Coronary artery (tissue), 2 donors: ENCODE measurements at regions not wholly inside any gene's neighbourhood (a gene's known extent, or its start where the extent isn't known, plus 50 kb on each side); places are given as distances from the start of the nearest gene placed in this dataset.
A peak's percentile ranks its signal among the peaks of the same experiment; 100 is the strongest.

Experiments
- DNase-seq: peaks from one replicate; pipeline ENCODE4 v3.0.0-alpha.2; 2017; ENCODE audit warnings: low spot score
- H3K27ac ChIP-seq, 2 donors: fragments of 200-600 bp; sonication (generic); one replicate each; pipeline ENCODE4 v1.5.1; 2016 to 2019
- H3K4me3 ChIP-seq: fragments of 200-600 bp; sonication (generic); 2 replicates; pipeline ENCODE4 v1.5.1; 2016; ENCODE audit warnings: mild to moderate bottlenecking, moderate library complexity
- TF ChIP-seq, protein P1 (sequence below): fragments of 200-600 bp; sonication (generic); IDR thresholded peaks from one replicate; pipeline ENCODE4 v1.5.1; 2019; ENCODE audit warnings: antibody characterized with exemption

DNA sequence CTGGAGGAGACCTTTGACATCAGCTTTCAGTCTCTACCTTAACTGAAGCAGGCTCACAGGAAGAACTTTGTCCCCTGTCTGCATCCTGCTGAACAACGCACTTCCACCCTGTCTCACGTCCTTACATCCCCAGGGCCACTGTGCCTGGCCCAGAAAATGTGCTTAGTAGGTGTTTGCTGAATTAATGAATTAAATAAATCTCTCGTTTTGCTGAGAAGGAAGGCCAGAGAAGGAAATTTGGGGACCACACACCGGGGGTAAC is 54.3 kb upstream of the CREB3L1 start:
- Histone ChIP-seq H3K27ac (no peak overlapping the region), H3K4me3 (no peak overlapping the region)
- TF ChIP-seq, protein P1, sequence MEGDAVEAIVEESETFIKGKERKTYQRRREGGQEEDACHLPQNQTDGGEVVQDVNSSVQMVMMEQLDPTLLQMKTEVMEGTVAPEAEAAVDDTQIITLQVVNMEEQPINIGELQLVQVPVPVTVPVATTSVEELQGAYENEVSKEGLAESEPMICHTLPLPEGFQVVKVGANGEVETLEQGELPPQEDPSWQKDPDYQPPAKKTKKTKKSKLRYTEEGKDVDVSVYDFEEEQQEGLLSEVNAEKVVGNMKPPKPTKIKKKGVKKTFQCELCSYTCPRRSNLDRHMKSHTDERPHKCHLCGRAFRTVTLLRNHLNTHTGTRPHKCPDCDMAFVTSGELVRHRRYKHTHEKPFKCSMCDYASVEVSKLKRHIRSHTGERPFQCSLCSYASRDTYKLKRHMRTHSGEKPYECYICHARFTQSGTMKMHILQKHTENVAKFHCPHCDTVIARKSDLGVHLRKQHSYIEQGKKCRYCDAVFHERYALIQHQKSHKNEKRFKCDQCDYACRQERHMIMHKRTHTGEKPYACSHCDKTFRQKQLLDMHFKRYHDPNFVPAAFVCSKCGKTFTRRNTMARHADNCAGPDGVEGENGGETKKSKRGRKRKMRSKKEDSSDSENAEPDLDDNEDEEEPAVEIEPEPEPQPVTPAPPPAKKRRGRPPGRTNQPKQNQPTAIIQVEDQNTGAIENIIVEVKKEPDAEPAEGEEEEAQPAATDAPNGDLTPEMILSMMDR: no peak
- DNase-seq: no peak

DNA sequence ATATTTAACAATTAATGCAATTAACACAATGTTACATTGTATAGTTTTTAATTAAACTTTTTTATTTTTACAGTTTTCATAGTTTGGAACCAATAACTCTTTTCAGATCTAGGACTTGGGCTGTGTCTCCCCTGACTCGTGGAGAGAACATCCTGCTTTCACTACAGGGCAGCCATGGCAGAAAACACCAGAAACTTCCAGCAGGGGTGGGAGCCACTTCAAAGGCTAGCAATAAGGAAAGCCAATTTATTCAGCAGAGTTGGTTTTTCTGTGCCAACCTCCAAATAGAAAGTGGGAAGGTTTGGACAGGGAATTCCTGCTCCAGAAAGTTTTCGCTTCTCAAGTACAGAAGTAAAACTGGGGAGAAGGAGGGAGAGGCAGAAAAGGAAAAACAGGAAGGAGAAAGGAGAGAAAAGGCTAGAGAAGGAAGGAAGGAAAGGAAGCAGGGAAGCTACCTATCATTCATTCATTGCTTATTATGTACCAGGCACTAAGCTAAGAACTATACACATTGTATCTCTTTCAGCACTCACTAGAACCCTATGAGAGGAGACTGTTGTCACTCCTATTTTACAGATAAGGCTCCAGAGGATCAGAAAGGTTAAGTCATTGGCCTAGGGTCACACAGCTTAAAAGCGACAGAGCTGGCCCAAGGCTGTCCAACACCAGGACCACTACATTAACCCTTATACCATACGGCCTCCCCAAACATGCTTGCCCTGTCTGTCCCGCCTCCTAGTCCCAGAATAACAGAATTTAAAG is 54.8 kb upstream of the CREB3L1 start:
- TF ChIP-seq, protein P1: no peak
- no peak overlapping the region for H3K27ac ChIP-seq
- no peak overlapping the region for H3K4me3 ChIP-seq
- no peak for DNase-seq

DNA sequence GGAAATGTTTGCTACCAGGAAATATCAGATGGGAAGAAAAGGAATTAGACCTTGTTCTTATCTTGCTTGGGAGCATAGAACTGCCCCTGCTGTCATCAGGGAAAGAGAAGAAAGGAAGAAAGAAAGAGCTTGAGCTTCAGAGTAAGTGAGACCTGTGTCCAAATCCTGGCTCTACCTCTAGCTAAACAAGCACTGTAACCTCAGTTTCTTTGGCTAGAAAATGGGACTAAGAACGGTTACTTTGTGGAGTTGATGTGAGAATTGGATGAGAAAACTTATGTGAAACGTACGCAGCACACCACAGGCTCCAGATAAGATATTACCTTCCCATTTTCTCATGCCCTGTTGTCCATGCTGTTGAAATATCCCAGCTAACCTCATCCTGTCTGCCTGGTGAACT is 57.1 kb upstream of the CREB3L1 start:
- Histone ChIP-seq H3K27ac (no peak overlapping the region), H3K4me3 (no peak overlapping the region)
- no peak for DNase-seq
- TF ChIP-seq, protein P1: no peak

DNA sequence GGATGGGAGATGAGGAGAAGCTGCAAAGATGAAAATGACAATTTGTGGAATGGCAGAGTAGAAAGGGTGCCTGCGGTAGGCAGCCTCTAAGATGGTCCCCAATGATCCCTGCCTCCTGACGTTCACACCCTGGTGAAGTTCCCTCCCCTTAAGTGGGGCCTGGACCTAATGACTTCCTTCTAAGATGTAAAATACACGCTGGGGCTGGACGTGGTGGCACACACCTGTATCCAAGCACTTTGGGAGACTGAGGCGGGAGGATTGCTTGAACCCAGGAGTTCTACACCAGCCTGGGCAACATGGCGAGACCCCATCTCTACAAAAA is 60.7 kb upstream of the CREB3L1 start:
- H3K4me3 ChIP-seq: no peak overlapping the region
- TF ChIP-seq, protein P1: no peak
- no peak overlapping the region for H3K27ac ChIP-seq
- DNase-seq: no peak

DNA sequence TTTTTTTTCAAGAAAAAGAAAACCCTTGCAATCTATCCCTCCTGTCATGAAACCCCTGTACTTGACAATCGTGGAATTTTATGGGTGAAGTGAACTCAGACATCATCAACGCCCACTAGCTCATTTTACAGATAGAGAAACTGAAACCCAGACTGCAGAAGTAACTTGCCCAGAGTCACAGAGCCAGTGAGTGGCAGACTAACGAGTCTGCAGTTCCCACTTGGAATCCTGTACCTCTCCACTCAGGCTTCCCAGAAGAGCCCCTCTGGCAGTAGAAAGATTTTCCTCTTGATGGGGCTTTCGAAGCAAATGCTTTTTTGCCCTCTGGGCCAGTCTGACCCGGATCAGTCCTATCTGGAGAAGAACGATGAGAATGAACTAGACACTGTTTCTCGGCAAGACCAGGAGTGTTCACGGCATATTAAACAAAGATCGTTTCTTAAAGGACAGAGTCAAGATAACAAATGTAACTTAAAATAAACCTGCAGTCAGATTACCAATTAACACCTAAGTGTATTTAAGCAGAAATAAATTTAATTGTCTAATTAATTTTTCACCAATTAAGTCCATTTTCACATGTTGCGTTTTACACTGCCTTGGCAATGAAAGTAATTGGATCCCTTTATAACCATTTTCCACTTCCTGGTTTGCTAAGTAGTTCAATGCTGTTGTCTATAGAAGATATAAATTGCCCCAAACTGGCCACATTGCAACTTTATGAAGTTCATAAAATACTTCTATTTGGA is 61.3 kb upstream of the CREB3L1 start:
- peak overlapping the region; percentile 51 for H3K4me3 ChIP-seq
- H3K27ac ChIP-seq: no peak overlapping the region
- TF ChIP-seq, protein P1: no peak
- DNase-seq: no peak

DNA sequence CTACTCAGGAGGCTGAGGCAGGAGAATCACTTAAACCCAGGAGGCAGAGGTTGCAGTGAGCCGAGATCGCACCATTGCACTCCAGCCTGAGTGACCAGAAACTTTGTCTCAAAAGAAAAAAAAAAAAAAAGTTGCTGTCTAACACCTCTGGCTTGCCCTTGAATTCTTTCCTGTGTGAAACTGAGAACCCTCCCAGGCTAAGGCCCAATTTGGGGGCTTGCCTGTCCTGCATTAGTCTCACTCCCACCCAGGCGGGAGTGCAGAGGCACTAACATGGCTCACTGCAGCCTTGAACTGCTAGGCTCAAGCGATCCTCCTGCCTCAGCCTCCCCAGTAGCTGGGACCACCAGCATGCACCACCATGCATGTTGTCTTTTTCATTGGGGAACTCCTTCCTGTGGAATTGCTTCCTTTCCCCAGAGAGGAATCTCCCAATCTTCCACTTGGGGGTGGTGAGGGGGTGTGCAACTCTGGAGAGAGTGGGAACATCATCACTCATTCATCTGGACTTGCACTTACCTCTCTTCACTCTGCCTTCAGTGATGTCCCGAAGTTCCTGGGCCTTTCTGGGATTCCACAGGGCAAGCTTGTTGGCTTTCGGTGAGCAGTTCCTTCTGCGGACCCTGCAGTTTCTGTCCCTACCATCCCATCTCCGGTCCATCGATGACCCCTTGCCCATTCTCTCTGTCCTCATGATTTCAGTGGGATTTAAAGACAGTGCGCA is 62.1 kb upstream of the CREB3L1 start:
- no peak overlapping the region for H3K27ac ChIP-seq
- H3K4me3 ChIP-seq: no peak overlapping the region
- TF ChIP-seq, protein P1: no peak
- DNase-seq: no peak
